ENCODE measurements at regions not wholly inside any gene's neighbourhood (a gene's known extent, or its start where the extent isn't known, plus 50 kb on each side); places are given as distances from the start of the nearest gene placed in this dataset.

DNA sequence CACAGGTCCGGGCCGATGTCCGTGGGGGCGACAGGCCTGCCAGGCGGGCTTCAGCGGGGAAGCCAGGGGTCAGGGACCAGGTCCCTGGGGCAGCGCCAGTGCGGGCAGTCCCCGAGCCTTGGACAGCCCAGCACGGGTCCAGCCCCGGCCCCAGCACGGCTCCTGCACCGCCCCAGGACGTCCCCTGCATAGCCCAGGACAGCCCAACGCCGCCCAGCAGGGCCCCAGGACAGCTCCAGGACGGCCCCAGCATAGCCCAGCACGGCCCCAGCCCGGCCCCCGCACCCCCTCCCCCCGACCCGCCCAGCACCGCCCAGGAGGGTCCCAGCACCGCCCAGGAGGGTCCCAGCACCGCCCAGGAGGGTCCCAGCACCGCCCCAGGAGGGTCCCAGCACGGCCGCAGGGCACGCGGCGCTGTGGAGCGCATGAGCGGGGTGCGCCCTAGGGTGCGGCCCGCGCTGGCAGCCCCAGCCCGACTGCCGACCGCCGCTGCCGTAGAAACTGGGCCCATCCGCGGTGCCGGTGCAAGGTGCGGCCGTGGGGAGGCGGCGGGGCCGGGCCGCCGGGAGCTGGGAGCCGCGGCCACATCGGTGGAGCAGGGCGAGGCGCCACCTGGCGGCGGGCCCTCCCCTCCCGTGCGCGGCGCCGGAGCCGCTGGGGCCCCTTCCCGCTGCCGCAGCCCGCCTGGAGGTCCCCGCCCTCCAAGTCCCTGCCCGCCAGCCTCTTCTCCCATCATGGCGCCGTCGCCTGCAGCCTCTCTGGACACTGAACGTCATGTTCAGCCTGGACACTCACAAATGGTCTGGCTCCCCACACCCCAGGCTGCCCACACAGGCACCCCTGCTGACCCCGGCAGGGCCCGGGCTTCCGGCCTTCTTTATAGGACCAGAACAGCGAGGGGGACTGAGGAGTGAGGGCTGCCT is 106.8 kb upstream of the NKX1-1 start:
- DNase-seq (ENCODE audit: low spot score) (no peak), FAIRE-seq (no peak)

GRCh38 chr4:1512051-1512737 is 106.0 kb upstream of the NKX1-1 start:
- DNase-seq (ENCODE audit: low spot score) (no peak), FAIRE-seq (no peak)

DNA sequence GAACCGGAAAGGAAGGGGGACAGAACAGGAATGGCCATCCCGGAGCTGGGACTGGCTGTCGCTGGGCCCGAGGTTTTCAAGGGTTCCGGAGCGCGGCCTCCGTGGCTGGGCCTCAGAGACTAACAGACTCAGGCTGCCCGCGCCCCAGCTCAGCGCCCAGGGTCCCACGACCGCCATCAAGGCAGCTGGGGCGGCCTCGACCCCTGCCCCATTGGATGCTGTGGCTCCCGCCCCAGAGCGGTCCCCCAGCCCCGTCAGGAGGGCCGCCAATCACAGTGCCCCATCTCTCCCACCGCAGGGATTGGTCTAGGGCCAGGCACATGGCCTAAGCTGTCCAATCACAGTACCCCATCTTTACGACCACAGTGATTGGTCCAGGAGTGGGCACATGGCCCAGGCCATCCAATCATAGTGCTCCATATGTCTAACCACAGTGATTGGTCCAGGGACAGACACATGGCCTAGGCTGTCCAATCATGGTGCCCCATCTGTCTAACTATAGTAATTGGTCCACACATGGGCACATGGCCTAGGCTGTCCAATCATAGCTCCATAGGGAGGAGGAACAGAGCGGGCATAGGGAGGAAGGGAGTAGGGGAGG is 105.3 kb upstream of the NKX1-1 start:
- DNase-seq (ENCODE audit: low spot score), result no peak
- no peak for FAIRE-seq

- FAIRE-seq (no peak), DNase-seq (ENCODE audit: low spot score) (no peak)
Measured at GRCh38 chr4:1510931-1511330, 104.7 kb upstream of the NKX1-1 start.

DNA sequence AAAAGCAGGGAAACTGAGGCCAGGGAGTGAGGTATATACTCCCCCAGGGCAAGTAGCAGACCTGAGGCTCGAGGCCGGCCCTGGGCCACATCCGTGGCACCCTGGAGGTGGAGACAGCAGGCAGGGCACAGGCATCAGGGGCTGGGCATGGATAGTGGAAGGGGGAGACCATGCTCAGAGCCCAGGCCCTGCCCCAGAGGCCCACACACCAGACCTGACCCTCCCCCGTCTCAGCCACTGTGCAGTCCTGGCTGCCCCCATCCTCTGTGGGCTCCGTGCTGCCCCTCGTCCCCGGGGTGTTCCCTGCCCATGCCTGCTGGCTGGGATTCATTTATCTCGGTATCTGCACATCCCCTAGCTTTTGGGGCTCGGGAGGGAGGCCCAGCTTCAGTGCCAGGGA is 103.1 kb upstream of the NKX1-1 start:
- DNase-seq (ENCODE audit: low spot score) (no peak), FAIRE-seq (no peak)

GRCh38 chr4:1508161-1509160 is 102.2 kb upstream of the NKX1-1 start:
- no peak for FAIRE-seq
- DNase-seq (ENCODE audit: low spot score), result no peak

DNA sequence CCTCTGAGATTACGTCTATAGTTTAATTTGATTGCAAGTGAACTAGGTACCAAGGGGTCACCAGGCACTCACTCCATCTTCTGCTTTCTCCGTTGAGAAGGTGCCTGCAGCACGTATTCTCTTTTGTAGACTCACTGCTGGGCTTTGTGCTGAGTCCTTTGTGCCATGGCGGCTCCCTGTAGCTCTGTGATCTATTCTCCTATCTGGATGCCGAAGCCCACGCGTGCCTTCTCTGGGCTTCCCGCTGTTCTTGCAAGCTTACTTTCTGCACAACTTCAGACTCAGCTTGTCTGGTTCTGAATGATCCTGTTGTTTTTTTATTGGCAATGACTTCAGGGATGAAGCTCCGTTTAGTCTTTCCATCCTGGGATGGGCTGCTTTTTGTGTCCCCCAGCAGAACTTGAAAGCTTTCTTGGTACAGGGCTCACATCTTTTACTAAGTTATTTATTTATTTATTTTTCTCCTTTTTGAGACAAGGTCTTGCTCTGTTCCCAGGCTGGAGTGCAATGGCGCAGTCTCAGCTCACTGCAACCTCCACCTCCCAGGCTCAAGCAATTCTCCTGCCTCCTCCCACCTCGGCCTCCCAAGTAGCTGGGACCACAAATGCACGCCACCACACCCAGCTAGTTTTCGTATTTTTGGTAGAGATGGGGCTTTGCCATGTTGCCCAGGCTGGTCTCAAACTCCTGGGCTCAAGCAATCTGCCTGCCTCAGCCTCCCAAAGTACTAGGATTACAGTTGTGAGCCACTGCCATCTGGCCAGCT is 100.9 kb upstream of the NKX1-1 start:
- no peak for DNase-seq (ENCODE audit: low spot score)
- FAIRE-seq, result no peak

DNA sequence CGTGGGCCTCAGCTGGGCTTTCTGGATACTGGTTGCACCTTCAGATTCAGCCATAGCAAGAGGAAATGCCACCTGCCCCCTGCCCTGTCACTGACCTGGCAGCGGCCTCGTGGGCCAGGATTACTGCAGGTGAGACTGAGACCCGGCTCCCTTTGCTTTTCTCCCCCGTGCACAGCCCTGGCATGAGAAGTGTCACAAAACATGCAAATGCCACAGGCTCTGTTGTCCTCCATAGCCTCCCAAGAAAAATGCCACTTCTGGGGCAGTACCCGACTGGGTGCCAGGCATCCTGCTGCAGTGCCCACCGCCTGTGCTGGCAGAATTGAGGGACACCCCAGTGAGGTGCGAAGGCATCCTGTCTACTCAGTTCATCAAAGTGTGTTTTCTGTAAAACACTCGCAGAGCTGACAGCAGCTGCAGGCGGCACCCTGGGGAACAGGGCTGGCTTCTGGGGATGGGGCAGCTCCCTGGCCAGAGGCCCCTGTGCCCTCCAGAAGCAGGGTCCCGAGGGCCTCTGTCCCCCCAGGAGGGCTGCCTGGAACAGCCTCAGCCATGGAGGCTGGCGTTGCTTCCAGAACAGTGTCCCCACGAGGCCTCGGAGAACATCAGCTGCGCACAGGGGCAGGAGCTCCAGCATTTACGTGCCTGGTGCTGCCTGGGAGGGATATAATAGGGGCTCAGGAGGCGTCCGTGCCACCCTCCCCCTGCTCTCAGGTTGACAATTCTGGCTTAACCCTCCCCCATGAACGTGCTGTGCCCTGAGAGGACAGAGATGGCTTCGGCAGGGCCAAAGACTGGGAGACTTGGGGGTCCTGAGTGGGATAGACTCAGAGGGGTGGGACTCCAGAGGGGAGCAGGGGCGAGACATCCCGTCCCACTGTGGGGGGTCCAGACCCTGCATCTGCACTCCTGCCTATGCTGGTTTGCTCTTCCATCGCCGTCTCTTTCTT is 99.5 kb upstream of the NKX1-1 start:
- FAIRE-seq (no peak), DNase-seq (ENCODE audit: low spot score) (no peak)

GRCh38 chr4:1504595-1505500 is 98.6 kb upstream of the NKX1-1 start:
- FAIRE-seq (no peak), DNase-seq (ENCODE audit: low spot score) (no peak)

- DNase-seq (ENCODE audit: low spot score) (no peak), FAIRE-seq (no peak)
Measured at GRCh38 chr4:1503583-1504471, 97.6 kb upstream of the NKX1-1 start.

GRCh38 chr4:1502976-1503375 is 96.7 kb upstream of the NKX1-1 start:
- DNase-seq (ENCODE audit: low spot score) (no peak), FAIRE-seq (no peak)

DNA sequence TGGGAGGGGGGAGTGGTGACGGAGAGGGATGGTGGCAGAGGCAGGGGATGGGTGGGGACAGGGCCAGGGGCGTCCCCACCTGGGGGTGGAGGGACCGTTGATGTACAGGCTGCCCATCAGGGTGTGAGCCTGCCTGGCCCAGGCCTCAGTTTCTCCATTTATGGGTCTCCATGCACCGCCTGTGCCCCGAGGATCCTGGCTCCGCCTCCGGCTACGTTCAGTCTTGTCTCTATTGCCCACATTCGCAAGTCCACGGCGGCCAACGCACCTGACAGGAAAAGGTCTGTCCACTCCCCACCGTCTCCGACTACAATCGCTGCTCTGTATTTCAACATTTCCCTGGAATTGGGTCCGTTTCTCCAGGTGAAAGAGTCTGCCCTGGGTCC is 96.3 kb upstream of the NKX1-1 start:
- FAIRE-seq, result no peak
- no peak for DNase-seq (ENCODE audit: low spot score)

- FAIRE-seq (no peak), DNase-seq (ENCODE audit: low spot score) (no peak)
Measured at GRCh38 chr4:1501754-1502500, 95.7 kb upstream of the NKX1-1 start.

GRCh38 chr4:1500966-1501753 is 94.9 kb upstream of the NKX1-1 start:
- DNase-seq (ENCODE audit: low spot score) (no peak), FAIRE-seq (no peak)

DNA sequence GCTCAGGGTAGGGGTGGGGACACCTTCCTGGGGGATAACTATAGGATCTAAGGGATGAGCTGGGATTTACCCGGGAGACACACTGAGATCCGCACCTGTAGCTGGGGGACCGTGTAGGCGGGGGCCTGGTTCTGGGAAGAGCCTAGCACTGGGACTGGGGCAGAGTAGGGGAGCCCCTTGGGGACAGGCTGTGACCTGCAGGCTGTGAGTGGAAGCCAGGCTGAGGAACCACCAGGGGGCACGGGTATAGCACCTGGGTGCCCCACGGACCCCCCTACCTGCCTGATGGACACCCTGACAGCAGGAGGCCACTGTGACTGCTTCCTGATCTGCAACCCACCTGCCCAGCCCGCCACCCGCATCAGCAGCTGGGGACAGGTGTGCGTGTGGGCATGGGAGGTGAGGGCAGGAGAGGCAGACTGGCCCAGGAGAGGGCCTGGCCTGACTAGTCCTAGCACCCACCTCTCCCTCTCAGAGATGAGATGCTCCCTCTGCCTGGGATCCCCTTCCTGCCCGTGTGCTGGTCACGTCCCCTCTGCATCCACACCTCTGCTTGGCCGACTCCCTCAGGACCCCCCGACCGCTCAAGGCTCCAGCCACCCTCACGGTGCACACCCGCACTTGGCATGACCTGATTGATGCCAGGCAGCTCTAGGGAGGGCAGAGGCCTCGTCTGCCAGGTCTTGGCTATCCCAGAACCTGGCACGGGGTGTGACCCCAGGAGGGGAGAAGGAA is 94.2 kb upstream of the NKX1-1 start:
- DNase-seq (ENCODE audit: low spot score), result no peak
- FAIRE-seq, result no peak
